SK-N-SH (cell line): ENCODE measurements at regions not wholly inside any gene's neighbourhood (a gene's known extent, or its start where the extent isn't known, plus 50 kb on each side); places are given as distances from the start of the nearest gene placed in this dataset.

Experiments
- CTCF ChIA-PET: fragments of 300-600, 350-600 bp; formaldehyde crosslinking; extraction: SDS; loops from one replicate; lab custom pipeline; 2021; lab: Yijun Ruan, JAX
- POLR2A ChIA-PET: fragments of 350-600 bp; sonication (Branson Sonifier 250); formaldehyde crosslinking; extraction: SDS; loops from one replicate; lab custom pipeline; 2020; ENCODE audit warnings: antibody characterized with exemption, inconsistent platforms; lab: Yijun Ruan, JAX
- DNase-seq: peaks from one replicate; pipeline ENCODE4 v3.0.0; 2012
- H2AFZ ChIP-seq: fragments of 200-600 bp; sonication (generic); 2 replicates; pipeline ENCODE4 v1.8.1; 2016; ENCODE audit warnings: antibody characterized with exemption, mild to moderate bottlenecking, low read depth
- H3F3A ChIP-seq: fragments of 200-600 bp; sonication (generic); replicated peaks from 2 replicates; pipeline ENCODE3; 2016; ENCODE audit warnings: antibody characterized with exemption, mild to moderate bottlenecking; ENCODE audit not compliant: insufficient read depth
- H3K27ac ChIP-seq, 2 experiments: fragments of 200-500 bp in 1 of 2; fragments of 200-600 bp in 1 of 2; sonication (Bioruptor generic) in 1 of 2; sonication (generic), shearing (Covaris generic) in 1 of 2; 2 replicates each; pipeline versions ENCODE4 v1.5.1 to v1.6.1; 2014 to 2016; ENCODE audit warnings: low read depth in 2 of 2, inconsistent platforms in 1 of 2, low read length in 1 of 2, mild to moderate bottlenecking in 1 of 2, mixed read lengths in 1 of 2
- H3K27me3 ChIP-seq: fragments of 200-600 bp; sonication (generic), shearing (Covaris generic); 2 replicates; pipeline ENCODE4 v1.6.1; 2016; ENCODE audit warnings: mixed run types; ENCODE audit not compliant: insufficient read depth
- H3K36me3 ChIP-seq, 2 experiments: fragments of 200-500 bp in 1 of 2; fragments of 200-600 bp in 1 of 2; sonication (Bioruptor generic) in 1 of 2; sonication (generic) in 1 of 2; replicated peaks in 1 of 2; 2 replicates each; pipeline versions ENCODE3 to v1.5.1; 2014 to 2016; ENCODE audit warnings: low read length in 1 of 2, mild to moderate bottlenecking in 1 of 2; ENCODE audit not compliant: insufficient read depth in 2 of 2, control insufficient read depth in 1 of 2
- H3K4me1 ChIP-seq, 2 experiments: fragments of 200-500 bp in 1 of 2; fragments of 200-600 bp in 1 of 2; sonication (Bioruptor generic) in 1 of 2; sonication (generic), shearing (Covaris generic) in 1 of 2; 2 replicates each; pipeline versions ENCODE4 v1.5.1 to v1.6.1; 2014 to 2016; ENCODE audit warnings: low read depth in 1 of 2, low read length in 1 of 2, mixed run types in 1 of 2; ENCODE audit not compliant: insufficient read depth in 2 of 2, control insufficient read depth in 1 of 2
- H3K4me2 ChIP-seq: fragments of 200-600 bp; sonication (generic), shearing (Covaris generic); 2 replicates; pipeline ENCODE4 v1.6.1; 2017; ENCODE audit warnings: mixed run types
- H3K4me3 ChIP-seq, 2 experiments: fragments of 200-500 bp in 1 of 2; fragments of 200-600 bp in 1 of 2; sonication (Bioruptor generic) in 1 of 2; sonication (generic), shearing (Covaris generic) in 1 of 2; 2 replicates each; pipeline versions ENCODE4 v1.5.1 to v1.8.1; 2014 to 2016; ENCODE audit warnings: low read depth in 2 of 2, inconsistent platforms in 1 of 2, low read length in 1 of 2, mild to moderate bottlenecking in 1 of 2, mixed read lengths in 1 of 2, moderate library complexity in 1 of 2
- H3K79me2 ChIP-seq: fragments of 200-600 bp; sonication (generic); 2 replicates; pipeline ENCODE4 v1.8.1; 2017; ENCODE audit warnings: mild to moderate bottlenecking; ENCODE audit not compliant: insufficient read depth
- H3K9ac ChIP-seq: fragments of 200-600 bp; sonication (generic); 2 replicates; pipeline ENCODE4 v1.6.1; 2017; ENCODE audit warnings: mixed run types
- H3K9me2 ChIP-seq: fragments of 200-600 bp; sonication (generic); 2 replicates; pipeline ENCODE4 v1.6.1; 2017; ENCODE audit warnings: mixed run types
- H3K9me3 ChIP-seq: fragments of 200-600 bp; sonication (generic); 2 replicates; pipeline ENCODE4 v1.6.1; 2017; ENCODE audit warnings: mixed run types, mild to moderate bottlenecking, moderate library complexity
- H4K20me1 ChIP-seq: fragments of 200-600 bp; sonication (generic); 2 replicates; pipeline ENCODE4 v1.6.1; 2017; ENCODE audit warnings: mild to moderate bottlenecking, mixed run types; ENCODE audit not compliant: insufficient read depth
- EP300 ChIP-seq, 2 experiments: IDR thresholded peaks; 2 replicates each; pipeline versions ENCODE4 v1.4.0 to v1.6.1; 2012; ENCODE audit warnings: borderline replicate concordance in 1 of 2, low read depth in 1 of 2, low read length in 1 of 2
- FOXJ3 ChIP-seq: sonication (generic); formaldehyde crosslinking; IDR thresholded peaks from 2 replicates; pipeline ENCODE4 v1.5.1; 2020; ENCODE audit warnings: mild to moderate bottlenecking, missing genetic modification reagents
- GATA2 ChIP-seq: sonication (generic); formaldehyde crosslinking; IDR thresholded peaks from 2 replicates; pipeline ENCODE4 v1.5.0; 2020; ENCODE audit warnings: mild to moderate bottlenecking, missing genetic modification reagents
- IRF3 ChIP-seq: fragments of 150-350 bp; IDR thresholded peaks from 2 replicates; pipeline ENCODE4 v1.6.1; 2016; ENCODE audit warnings: mild to moderate bottlenecking, low read depth, low read length
- NRF1 ChIP-seq: IDR thresholded peaks from 2 replicates; pipeline ENCODE4 v1.6.1; 2012; ENCODE audit warnings: low read depth, mild to moderate bottlenecking, low read length
- PBX3 ChIP-seq: IDR thresholded peaks from 2 replicates; pipeline ENCODE4; 2012
- RAD21 ChIP-seq: IDR thresholded peaks from 2 replicates; pipeline ENCODE4 v1.6.1; 2012; ENCODE audit warnings: mild to moderate bottlenecking, low read length
- RCOR1 ChIP-seq: fragments of 150-350 bp; IDR thresholded peaks from 2 replicates; pipeline ENCODE4 v1.6.1; 2017; ENCODE audit warnings: antibody characterized with exemption, low read length
- SMC3 ChIP-seq: IDR thresholded peaks from 2 replicates; pipeline ENCODE4 v1.6.1; 2012; ENCODE audit warnings: low read depth, low read length, improper control_type of control experiment
- TCF12 ChIP-seq: IDR thresholded peaks from 2 replicates; pipeline ENCODE4 v1.4.0; 2012
- YY1 ChIP-seq: IDR thresholded peaks from 2 replicates; pipeline ENCODE4 v1.4.0; 2012; ENCODE audit warnings: low read depth, mild to moderate bottlenecking
- ZBTB33 ChIP-seq: IDR thresholded peaks from 2 replicates; pipeline ENCODE4 v1.4.0; 2012; ENCODE audit warnings: low read depth, borderline replicate concordance
- WGBS: methylation state at CpG from one replicate; pipeline ENCODE4 v1.1.6; 2017; ENCODE audit warnings: low lambda C conversion rate; 5-methylcytosine and 5-hydroxymethylcytosine counted together
- TF ChIP-seq, protein P1 (sequence below): IDR thresholded peaks from 2 replicates; pipeline ENCODE4 v1.4.0; 2012; ENCODE audit warnings: low read depth
- TF ChIP-seq, protein P2 (sequence below): fragments of 200-600 bp; sonication (generic); IDR thresholded peaks from 2 replicates; pipeline ENCODE4 v1.6.1; 2017; ENCODE audit warnings: antibody characterized with exemption, mild to moderate bottlenecking, moderate library complexity

- Histone ChIP-seq H3K27ac (peak overlapping the region in 1 of 2 experiments; percentile 28; a peak in 2 of 4 replicates), H3K4me1 (peaks cover 0 to 9% of the 10 kb centered on the region in 2 experiments; a peak in 2 of 4 replicates), H3K9me3 (no peaks in the 10 kb centered on the region), H3K4me3 (no peak overlapping the region), H4K20me1 (no peaks in the 10 kb centered on the region), H3K9ac (no peak overlapping the region), H3K27me3 (no peaks in the 10 kb centered on the region), H3K36me3 (no peaks in the 10 kb centered on the region), H2AFZ (no peak overlapping the region), H3K4me2 (0 out of 2 replicates have a peak overlapping the region, but pooled peaks have one; percentile 5), H3K9me2 (no peaks in the 10 kb centered on the region), H3K79me2 (no peaks in the 10 kb centered on the region), H3F3A (peaks cover 4% of the 10 kb centered on the region)
- 12% methylated on average over 6 of the region's 6 CpGs for WGBS
- DNase-seq, result peak; percentile 39
- ChIA-PET POLR2A (no interaction called here), CTCF (no interaction called here)
- TF ChIP-seq NRF1 (no peak), EP300 (IDR thresholded peaks at IDR 0.05; ENCODE audit: borderline replicate concordance in 1 of 2, low read depth in 1 of 2, low read length in 1 of 2) (peak in 1 of 2 experiments; percentile 69; a peak in 2 of 4 replicates), PBX3 (peak; percentile 51), GATA2 (CRISPR knock-in tag) (peak; percentile 49), TCF12 (peak; percentile 62)
- TF ChIP-seq, protein P1, sequence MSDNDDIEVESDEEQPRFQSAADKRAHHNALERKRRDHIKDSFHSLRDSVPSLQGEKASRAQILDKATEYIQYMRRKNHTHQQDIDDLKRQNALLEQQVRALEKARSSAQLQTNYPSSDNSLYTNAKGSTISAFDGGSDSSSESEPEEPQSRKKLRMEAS, result no peak
Observed at GRCh38 chr2:7517088-7517487, 599.9 kb downstream of the RNF144A start.

GRCh38 chr2:7517851-7518250, 600.6 kb downstream of the RNF144A start:
- no peak overlapping the region for H3K9ac ChIP-seq
- no peaks in the 10 kb centered on the region for H4K20me1 ChIP-seq
- peaks cover 4% of the 10 kb centered on the region for H3F3A ChIP-seq
- CTCF ChIA-PET, result no interaction called here
- H3K4me3 ChIP-seq, result no peak overlapping the region
- no peaks in the 10 kb centered on the region for H3K36me3 ChIP-seq
- no peak overlapping the region for H2AFZ ChIP-seq
- no peak overlapping the region for H3K4me2 ChIP-seq
- no peaks in the 10 kb centered on the region for H3K79me2 ChIP-seq
- 55% methylated on average over 2 of the region's 2 CpGs for WGBS
- H3K4me1 ChIP-seq, result peaks cover 0 to 10% of the 10 kb centered on the region in 2 experiments; a peak in 2 of 4 replicates
- H3K9me2 ChIP-seq, result no peaks in the 10 kb centered on the region
- H3K9me3 ChIP-seq, result no peaks in the 10 kb centered on the region
- DNase-seq, result no peak
- H3K27me3 ChIP-seq, result no peaks in the 10 kb centered on the region
- TF ChIP-seq ZBTB33 (no peak), RCOR1 (no peak), IRF3 (no peak), SMC3 (no peak), RAD21 (no peak), FOXJ3 (no peak), YY1 (no peak)
- TF ChIP-seq, protein P2, sequence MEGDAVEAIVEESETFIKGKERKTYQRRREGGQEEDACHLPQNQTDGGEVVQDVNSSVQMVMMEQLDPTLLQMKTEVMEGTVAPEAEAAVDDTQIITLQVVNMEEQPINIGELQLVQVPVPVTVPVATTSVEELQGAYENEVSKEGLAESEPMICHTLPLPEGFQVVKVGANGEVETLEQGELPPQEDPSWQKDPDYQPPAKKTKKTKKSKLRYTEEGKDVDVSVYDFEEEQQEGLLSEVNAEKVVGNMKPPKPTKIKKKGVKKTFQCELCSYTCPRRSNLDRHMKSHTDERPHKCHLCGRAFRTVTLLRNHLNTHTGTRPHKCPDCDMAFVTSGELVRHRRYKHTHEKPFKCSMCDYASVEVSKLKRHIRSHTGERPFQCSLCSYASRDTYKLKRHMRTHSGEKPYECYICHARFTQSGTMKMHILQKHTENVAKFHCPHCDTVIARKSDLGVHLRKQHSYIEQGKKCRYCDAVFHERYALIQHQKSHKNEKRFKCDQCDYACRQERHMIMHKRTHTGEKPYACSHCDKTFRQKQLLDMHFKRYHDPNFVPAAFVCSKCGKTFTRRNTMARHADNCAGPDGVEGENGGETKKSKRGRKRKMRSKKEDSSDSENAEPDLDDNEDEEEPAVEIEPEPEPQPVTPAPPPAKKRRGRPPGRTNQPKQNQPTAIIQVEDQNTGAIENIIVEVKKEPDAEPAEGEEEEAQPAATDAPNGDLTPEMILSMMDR, result no peak
- TF ChIP-seq, protein P1, result no peak
- no peak overlapping the region for H3K27ac ChIP-seq
- POLR2A ChIA-PET, result no interaction called here
